HG03135 (cell line): ENCODE measurements at regions not wholly inside any gene's neighbourhood (a gene's known extent, or its start where the extent isn't known, plus 50 kb on each side); places are given as distances from the start of the nearest gene placed in this dataset.

ENCODE experiments used
- ATAC-seq: cut with Tn5 transposase; IDR thresholded peaks from one replicate; pipeline ENCODE4 v1.9.1; 2021; ENCODE audit warnings: mild to moderate bottlenecking, moderate library complexity; ENCODE audit not compliant: unreplicated experiment

DNA sequence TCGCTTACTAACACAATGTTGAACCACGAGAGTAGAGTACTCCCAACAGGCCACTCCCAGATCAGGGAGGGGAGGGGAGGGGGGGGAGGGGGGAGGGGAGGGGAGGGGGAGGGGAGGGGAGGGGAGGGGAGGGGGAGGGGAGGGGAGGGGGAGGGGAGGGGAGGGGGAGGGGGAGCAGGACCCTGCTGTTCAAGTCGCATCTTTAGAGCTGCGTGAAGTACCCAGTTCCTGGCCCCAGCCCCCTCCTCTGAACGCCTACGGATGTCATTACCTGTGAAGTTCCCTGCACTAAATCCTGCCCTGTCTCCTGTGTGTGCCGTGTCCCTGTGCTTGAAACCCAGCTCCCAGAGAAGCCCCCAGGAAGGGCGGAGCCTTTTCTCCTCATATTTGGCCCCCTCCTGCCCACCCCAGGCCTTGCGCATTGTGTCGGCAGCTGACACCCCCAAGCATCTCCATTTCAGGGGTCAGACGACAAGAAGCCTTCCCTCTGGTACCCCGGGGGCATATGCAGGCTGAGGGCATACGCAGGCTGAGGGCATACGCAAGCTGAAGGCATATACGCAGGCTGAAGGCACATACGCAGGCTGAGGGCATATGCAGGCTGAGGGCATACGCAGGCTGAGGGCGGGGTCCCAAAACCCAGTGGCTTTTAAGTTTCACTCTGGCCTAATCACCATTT is 330.2 kb downstream of the C16orf95 start:
- no peak for ATAC-seq

GRCh38 chr16:86987746-86988670 is 329.2 kb downstream of the C16orf95 start:
- no peak for ATAC-seq

DNA sequence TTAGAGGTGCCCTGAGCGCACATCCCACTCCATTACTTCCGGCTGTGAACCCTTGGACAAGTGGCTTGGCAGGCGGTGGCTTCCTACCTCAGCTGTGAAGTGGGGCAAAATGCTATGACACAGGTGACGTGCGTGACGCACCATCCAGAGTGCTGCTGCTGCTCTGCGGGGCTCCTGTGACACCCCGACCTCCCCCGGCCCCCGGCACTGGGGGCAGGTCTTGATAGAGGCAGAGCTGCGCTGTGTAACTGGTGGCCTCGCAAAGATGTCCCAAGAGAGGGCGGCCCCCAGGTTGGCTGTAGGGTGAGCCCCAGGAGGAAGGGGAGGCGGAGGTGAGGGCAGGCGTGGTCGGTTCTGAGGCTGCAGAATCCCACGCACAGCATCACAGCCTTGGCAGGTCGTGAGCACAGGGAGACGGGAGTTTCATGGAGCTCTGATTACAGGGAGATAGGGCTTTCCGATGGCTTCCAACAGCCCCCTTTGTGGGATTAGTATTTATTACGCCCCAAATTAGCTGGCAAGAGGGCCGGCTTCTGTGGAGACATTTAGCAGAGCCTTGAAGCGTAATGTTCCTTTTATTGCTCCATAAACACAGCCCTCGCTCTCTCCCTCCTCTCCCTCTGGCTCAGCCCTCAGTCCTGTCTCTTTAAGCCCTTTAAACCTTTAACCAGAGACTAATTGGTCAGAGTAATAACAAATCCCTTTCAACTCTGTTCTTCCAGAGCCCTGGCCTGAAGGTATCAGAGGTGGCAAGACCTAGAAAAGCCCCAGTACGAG is 328.1 kb downstream of the C16orf95 start:
- ATAC-seq: no peak

- no peak for ATAC-seq
Observed at GRCh38 chr16:86990451-86990850, 326.7 kb downstream of the C16orf95 start.

GRCh38 chr16:86991679-86992078 is 325.5 kb downstream of the C16orf95 start:
- ATAC-seq: no peak

DNA sequence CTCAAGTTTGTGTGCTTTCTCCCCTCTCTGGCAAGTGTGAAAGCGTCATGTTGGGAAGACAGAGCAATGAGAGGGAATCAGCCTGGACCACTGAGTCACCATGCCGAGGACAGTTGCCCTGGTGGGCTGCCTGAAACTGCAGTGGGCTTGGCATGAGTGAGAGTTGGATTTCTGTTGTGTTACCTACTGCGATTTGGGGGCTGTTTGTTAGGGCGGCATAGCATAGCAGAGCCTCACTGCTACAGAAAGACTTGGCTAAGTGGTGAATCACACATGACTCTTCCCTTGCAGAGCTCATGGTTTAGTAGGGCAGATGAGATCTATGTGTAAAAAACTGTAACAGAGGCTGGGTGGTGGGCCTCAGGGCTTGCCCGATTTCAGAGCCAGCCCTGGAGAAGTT is 324.6 kb downstream of the C16orf95 start:
- no peak for ATAC-seq

DNA sequence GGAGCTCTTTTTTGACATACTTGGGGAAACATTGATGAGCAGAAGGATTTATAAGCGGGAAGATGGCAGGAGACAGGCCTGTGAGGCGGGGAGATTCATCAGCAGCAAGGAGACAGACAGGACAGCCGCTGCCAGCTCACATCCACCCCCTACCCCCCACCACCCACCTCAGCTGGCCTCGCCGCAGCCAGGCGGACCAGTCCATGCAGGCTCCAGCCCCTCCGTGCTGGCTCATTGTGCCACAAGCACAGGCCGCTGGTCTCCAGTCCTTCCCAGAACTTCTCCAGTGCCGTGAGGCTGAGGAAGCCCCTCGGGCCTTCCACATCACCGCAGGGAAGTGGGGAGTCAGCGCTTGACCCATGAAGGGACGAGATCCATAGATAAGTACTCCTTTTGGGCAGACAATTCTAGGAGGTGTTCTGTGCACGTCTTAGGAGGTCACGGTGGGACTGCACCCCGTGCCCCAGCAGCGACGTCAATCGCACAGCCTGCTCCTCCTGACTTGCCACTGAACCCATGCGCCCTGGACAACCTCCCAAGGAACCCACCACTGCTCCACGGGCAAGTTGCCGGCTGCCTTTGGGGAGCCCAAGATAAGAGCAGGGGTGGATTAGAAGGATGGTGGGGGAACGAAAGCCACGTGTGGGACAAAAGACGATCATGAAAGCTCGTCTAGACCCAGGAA is 323.6 kb downstream of the C16orf95 start:
- no peak for ATAC-seq

DNA sequence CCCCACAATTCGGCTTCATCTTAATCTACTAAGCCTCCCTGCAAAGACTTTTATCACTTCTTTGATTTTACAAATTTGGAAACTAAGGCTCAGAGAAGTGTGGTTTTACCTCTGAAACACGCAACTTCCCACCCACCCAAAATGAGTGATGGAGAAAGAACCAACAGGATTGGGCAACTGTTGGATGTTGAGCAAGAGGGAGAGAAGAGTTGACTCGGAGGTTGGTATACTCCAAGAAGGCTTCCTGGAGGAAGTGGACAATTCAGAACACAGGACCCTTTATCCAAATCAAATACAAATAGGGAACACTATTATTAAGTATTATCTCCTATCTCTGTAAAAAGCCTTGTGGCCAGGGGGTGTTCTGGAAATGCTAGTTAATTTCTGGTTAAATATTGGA is 323.0 kb downstream of the C16orf95 start:
- ATAC-seq: no peak

DNA sequence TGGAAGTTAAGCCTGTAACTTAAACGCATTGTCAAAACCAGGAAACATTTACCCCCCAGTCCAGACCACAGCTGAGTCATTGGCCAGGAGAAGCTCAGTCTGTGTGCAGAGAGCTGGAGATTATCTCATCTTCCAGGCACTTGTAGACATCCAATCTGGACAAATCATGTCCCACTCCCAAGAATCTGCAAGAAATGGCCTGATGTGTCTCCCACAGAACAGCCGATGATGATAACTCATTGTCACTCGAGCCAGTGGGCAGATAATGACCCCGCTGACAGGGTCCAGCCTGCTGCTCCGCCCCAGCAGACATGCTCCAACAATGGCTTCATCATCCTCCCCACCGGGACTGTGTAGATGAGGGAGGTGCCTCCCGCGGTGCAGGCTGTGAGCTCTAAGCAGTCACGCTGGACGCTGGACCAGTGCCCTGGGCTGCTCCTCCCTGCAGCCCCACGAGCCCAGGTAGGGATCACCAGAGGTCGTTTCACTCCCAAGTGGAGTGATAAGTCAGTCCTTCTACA is 322.5 kb downstream of the C16orf95 start:
- ATAC-seq: no peak

DNA sequence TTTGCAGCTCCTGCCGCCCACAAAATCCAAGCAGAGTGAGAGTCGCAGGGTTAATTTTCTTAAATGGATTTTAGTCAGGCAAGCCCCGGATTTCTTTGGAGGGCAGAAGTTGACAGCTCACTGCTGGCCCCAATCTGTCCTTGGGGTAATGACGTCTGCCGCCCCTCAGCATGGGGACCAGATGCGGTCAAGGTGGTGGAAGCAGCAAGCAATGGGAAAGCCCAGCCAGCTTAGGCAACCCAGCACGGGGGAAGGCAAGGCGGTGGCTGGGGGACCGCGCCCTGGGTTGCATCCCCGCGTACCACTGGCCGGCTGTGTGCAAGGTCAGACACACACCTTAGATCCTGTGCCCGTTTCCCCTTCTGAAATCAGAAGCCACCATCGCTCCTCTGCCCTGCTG is 321.7 kb downstream of the C16orf95 start:
- no peak for ATAC-seq

DNA sequence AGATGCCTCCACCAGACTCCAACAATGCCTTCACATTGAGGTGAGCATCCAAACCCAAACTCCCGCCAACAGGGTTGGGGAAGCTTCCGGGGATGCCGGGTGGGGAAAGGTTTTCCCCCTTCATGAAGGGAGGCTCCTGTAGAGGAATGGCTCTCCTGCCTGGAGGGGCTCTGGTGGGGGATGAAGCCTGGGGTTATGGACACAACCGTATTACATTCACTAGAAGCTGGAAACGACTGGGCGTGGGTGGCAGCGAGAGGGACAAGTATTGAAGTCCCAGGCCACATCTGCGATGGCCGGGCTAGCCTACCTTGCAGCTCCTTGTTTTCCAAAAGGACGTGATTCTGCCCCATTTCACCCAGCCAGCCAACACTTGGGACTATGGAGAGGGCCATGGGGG is 321.1 kb downstream of the C16orf95 start:
- no peak for ATAC-seq

DNA sequence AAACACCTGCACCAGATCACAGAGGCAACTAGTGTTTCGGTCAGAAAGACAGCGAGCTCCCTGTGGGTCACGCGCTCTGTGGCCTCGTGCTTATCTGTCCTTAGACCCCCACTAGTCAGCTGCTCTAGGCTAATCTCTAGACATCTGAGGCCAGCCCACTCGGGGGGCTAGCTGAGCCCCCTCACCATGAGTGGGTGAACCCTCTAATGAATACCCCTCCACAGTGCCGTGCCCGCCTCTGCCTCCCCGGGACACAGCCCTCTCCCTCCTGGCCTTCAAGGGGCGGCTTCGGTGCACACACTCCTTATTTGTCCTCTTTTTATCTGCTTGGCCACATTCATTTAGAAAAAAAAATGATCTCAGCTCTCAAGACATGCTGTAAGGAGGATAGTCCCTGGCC is 320.1 kb downstream of the C16orf95 start:
- ATAC-seq: no peak

DNA sequence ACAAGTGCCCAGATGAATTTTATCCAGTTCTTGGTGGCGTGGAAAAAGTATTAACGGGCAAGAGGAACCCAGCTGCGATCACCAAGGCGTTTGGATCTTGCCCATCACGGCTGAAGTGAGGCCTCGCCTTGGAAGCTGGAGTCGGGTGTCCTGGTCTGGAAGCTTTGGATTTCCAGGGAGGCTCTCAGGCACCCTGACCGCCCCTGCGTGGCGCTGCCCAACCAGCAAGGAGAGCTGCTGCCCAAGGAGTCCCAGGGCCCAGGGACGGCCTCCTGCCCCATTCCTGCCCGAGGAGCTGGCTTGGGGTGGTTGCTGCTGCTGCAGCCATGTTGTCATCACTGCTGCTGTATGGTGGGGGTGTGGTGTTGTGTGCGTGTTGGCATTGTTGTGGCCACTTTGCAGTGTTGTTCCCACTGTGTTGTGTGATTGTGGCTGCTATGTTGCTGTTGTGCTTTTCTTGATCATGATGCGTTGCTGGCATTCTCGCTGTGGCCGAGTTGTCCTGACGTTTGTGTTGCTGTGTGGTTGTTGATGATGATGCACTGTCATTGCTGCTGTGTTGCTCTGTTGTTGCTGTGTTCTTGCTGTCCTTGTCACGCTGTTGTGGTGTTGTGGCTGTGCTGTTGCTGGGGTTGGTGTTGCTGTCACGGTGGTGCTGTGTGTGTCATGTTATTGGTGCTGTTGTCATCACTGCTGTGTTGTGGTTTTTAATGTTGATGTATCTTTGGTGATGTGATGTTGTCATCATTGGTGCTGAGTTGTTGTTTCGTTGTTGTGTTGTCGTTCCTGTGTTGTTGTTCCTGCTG is 318.8 kb downstream of the C16orf95 start:
- no peak for ATAC-seq

GRCh38 chr16:87000001-87000400 is 317.2 kb downstream of the C16orf95 start:
- no peak for ATAC-seq

- no peak for ATAC-seq
Observed at GRCh38 chr16:87002717-87003413, 314.3 kb downstream of the C16orf95 start.

GRCh38 chr16:87003414-87003755 is 313.8 kb downstream of the C16orf95 start:
- no peak for ATAC-seq

- no peak for ATAC-seq
Observed at GRCh38 chr16:87006021-87006420, 311.2 kb downstream of the C16orf95 start.

DNA sequence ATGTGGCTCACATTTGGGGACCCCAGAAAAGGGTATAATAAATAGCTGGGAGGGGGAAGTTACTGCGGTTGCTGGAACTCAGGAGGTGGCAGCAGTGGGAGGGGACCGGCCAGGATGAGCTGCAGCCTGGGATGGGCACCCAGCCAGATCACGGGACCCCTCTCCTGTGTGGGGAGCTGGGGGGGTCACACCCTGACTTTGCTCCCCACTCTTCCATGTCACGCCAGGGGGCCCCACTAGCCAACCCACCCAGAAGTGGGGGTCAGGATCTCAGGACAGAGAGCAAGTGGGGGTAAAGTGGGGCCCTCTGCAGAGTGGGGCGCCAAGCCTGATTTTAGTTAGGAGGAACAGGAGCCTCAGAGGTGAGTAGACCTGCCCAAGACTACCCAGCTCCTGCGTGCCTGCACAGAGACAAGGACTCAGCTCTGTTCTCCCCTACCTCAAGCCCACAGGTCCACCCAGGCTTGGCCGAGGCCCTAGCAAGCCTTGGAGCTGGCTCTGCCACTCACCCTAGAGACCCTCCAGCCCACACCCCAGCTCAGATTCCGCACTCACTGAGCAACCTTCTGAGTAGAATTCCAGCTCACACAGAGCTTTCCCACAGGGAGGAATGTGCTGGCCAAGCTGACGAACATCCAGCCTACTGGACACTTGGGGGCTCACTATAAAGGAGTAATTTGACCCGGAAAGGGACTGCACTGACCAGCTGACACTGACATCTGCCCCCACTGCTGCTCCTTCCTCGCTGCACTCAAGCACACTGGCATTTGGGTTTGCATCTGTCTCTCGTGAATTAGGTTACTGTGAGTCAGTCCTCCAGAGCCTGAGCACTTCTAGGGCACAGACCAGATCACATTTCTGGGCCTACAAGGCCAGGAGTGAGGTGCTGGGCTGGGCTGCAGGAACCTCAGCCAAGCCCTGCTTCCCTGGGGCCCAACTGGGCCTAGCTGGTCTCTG is 310.1 kb downstream of the C16orf95 start:
- ATAC-seq: no peak
